Vagina (tissue), 2 donors: ENCODE measurements at regions not wholly inside any gene's neighbourhood (a gene's known extent, or its start where the extent isn't known, plus 50 kb on each side); places are given as distances from the start of the nearest gene placed in this dataset.

Source experiments
- POLR2A ChIP-seq, 2 donors: fragments of 450-650 bp; IDR thresholded peaks; one replicate each; pipeline ENCODE4 v1.6.1; 2017; ENCODE audit warnings: antibody characterized with exemption in 2 of 2, mild to moderate bottlenecking in 2 of 2, moderate library complexity in 2 of 2
- TF ChIP-seq, protein P1 (sequence below), 3 experiments: fragments of 450-650 bp in 2 of 3; fragments of 200-600 bp in 1 of 3; sonication (generic) in 1 of 3; IDR thresholded peaks; one replicate each; pipeline ENCODE4 v1.5.1; 2017 to 2019; ENCODE audit warnings: antibody characterized with exemption in 3 of 3, mild to moderate bottlenecking in 2 of 3, moderate library complexity in 2 of 3

- TF ChIP-seq, protein P1, sequence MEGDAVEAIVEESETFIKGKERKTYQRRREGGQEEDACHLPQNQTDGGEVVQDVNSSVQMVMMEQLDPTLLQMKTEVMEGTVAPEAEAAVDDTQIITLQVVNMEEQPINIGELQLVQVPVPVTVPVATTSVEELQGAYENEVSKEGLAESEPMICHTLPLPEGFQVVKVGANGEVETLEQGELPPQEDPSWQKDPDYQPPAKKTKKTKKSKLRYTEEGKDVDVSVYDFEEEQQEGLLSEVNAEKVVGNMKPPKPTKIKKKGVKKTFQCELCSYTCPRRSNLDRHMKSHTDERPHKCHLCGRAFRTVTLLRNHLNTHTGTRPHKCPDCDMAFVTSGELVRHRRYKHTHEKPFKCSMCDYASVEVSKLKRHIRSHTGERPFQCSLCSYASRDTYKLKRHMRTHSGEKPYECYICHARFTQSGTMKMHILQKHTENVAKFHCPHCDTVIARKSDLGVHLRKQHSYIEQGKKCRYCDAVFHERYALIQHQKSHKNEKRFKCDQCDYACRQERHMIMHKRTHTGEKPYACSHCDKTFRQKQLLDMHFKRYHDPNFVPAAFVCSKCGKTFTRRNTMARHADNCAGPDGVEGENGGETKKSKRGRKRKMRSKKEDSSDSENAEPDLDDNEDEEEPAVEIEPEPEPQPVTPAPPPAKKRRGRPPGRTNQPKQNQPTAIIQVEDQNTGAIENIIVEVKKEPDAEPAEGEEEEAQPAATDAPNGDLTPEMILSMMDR (IDR thresholded peaks at IDR 0.05): no peak
- TF ChIP-seq POLR2A (IDR thresholded peaks at IDR 0.05): no peak
Measured at GRCh38 chr7:125032943-125033342, 103.3 kb upstream of the POT1 start.
